GM12874 (cell line): ENCODE measurements at regions not wholly inside any gene's neighbourhood (a gene's known extent, or its start where the extent isn't known, plus 50 kb on each side); places are given as distances from the start of the nearest gene placed in this dataset.

Experiments
- TF ChIP-seq, protein P1 (sequence below): IDR thresholded peaks from 2 replicates; pipeline ENCODE4 v1.5.1; 2011; ENCODE audit warnings: low read depth, mild to moderate bottlenecking, control low read depth, low read length, moderate library complexity; ENCODE audit not compliant: insufficient read depth

DNA sequence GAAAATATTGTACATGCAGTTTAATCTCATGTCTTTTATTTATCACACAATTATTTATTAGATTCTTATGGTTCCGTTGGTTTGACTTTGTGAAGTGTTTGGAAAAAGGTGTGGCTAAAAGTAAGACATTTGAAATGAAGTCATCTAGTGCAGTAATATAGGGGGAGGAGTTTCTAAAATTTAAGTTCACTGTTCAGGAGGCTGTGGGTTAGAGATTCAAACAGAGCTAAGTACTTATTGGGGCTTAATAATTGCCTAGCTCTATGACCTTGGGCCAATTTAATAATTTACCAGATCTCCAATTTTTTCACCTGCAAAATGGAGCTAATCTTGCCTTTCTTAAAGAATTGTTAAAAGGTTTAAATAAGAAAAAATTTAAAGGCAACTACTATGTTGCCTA, 144.6 kb downstream of the NDFIP2 start:
- TF ChIP-seq, protein P1, sequence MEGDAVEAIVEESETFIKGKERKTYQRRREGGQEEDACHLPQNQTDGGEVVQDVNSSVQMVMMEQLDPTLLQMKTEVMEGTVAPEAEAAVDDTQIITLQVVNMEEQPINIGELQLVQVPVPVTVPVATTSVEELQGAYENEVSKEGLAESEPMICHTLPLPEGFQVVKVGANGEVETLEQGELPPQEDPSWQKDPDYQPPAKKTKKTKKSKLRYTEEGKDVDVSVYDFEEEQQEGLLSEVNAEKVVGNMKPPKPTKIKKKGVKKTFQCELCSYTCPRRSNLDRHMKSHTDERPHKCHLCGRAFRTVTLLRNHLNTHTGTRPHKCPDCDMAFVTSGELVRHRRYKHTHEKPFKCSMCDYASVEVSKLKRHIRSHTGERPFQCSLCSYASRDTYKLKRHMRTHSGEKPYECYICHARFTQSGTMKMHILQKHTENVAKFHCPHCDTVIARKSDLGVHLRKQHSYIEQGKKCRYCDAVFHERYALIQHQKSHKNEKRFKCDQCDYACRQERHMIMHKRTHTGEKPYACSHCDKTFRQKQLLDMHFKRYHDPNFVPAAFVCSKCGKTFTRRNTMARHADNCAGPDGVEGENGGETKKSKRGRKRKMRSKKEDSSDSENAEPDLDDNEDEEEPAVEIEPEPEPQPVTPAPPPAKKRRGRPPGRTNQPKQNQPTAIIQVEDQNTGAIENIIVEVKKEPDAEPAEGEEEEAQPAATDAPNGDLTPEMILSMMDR, result no peak

DNA sequence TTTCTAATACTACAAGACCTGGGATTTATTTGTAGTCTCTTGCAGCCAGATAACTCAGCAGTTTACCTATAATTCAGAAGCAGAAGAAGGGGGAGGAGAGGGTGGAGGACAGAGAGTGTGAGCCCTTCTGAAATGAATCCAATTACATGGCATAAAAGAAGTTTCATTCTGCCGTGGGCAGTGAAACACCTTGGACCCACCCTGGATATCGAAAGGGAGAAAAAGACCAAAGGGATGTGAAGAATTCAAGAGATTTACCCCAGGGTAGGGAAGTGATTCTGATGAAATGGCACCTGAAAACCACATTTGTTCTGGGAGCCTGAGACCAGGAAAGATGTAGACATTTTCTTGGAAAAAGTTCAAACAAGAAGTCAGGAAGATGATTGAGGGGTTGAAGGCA, 140.9 kb downstream of the NDFIP2 start:
- TF ChIP-seq, protein P1, result no peak

DNA sequence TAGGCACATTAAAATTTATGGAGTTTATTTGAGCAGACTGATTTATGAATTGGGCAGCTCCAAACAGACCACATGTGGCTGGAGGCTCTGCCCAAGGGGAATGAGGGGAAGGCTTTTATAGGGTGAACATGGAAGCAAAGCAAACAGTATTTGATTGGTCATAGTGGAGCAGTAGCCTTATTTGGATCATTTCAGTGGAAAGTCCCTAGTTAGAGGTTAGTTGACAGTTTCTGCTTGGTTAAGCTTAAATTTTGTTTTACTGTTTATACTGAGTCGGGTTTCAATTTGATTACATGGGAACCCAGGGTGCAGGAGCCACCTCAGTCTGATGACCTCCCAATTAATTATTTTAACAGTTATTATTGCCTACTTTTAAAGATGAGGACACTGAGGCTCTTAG, 140.5 kb downstream of the NDFIP2 start:
- TF ChIP-seq, protein P1, result no peak

DNA sequence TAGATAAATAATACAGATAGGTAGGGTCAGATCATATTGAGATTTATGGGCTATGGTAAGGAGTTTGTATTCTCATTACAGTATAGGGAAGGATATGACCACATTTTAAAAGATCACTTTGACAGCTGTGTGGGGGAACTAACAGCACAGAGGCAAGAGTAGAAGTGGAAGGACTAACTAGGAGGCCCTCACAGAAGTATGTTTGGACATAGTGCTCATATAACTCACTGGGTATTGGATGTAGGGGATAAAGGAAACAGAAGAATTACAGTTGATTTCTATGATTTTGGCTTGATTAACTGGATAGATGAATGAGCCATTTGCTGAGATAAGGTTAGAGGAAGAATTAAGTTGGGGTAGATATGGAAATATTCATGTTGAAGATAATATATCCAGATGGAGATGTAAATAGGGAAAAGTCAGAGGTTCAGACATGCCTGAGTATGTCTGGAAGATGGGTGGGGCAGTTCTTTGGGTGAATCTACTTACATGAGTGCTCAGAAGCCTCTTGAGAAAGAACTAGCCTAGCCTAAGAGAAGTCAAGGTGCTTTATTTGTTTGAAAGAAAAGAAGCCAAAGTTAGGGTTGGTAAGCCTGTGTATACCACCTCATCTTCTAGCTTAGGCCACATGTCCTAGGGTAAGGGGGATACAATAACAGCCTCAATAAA, 133.4 kb downstream of the NDFIP2 start:
- TF ChIP-seq, protein P1, result no peak

DNA sequence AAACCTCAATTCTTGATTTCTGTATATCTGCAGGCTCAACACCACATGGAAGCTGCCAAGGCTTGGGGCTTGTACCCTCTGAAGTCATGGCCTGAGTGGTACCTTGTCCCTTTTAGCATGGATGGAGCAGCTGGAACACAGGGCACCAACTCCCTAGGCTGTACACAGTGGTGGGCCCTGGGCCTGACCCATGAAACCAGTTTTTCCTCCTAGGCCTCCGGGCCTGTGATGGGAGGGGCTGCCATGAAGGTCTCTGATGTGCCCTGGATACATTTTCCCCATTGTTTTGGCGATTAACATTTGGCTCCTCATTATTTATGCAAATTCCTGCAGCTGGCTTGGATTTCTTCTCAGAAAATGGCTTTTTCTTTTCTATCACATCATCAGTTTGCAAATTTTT, 131.6 kb downstream of the NDFIP2 start:
- TF ChIP-seq, protein P1, result no peak
